HEK293 (cell line): ENCODE measurements at regions not wholly inside any gene's neighbourhood (a gene's known extent, or its start where the extent isn't known, plus 50 kb on each side); places are given as distances from the start of the nearest gene placed in this dataset.

Experiments used
- CTCF ChIA-PET: fragments of 350-600 bp; formaldehyde crosslinking; extraction: SDS; loops from one replicate; lab custom pipeline; 2021; ENCODE audit warnings: antibody characterized with exemption; lab: Yijun Ruan, JAX
- POLR2A ChIA-PET: fragments of 300-600 bp; formaldehyde crosslinking; extraction: SDS; loops from one replicate; lab custom pipeline; 2020; ENCODE audit warnings: antibody characterized with exemption, inconsistent platforms; lab: Yijun Ruan, JAX
- H3K27ac ChIP-seq: fragments of 200-500 bp; sonication (Bioruptor generic); 2 replicates; pipeline ENCODE4 v1.5.1; 2014; ENCODE audit warnings: low read depth, low read length, control low read depth, inconsistent platforms; ENCODE audit errors: extremely low read depth
- H3K36me3 ChIP-seq, 2 experiments: fragments of 200-500 bp in 1 of 2; sonication (Bioruptor generic) in 1 of 2; 1 replicate in 1 of 2; 2 replicates in 1 of 2; pipeline ENCODE4 v1.5.1; 2014 to 2017; ENCODE audit warnings: inconsistent platforms in 2 of 2, low read length in 2 of 2; ENCODE audit not compliant: control insufficient read depth in 2 of 2, insufficient read depth in 1 of 2
- H3K4me1 ChIP-seq: fragments of 200-500 bp; sonication (Bioruptor generic); 2 replicates; pipeline ENCODE4 v1.5.1; 2014; ENCODE audit warnings: mild to moderate bottlenecking, low read length, inconsistent platforms; ENCODE audit not compliant: control insufficient read depth, insufficient read depth
- H3K4me3 ChIP-seq: 2 replicates; pipeline ENCODE4 v1.5.1; 2011; ENCODE audit warnings: low read depth, mild to moderate bottlenecking, control low read depth, low read length, moderate library complexity
- H3K9me3 ChIP-seq: fragments of 200-500 bp; sonication (Bioruptor generic); 2 replicates; pipeline ENCODE4 v1.5.1; 2014; ENCODE audit warnings: low read depth, low read length, inconsistent platforms; ENCODE audit not compliant: control insufficient read depth, insufficient read depth
- BCL6B ChIP-seq: fragments of 450-650 bp; formaldehyde crosslinking; IDR thresholded peaks from 2 replicates; pipeline ENCODE4 v1.5.1; 2017; ENCODE audit warnings: missing biosample characterization, missing genetic modification characterization
- EGR2 ChIP-seq: fragments of 450-650 bp; formaldehyde crosslinking; IDR thresholded peaks from 2 replicates; pipeline ENCODE4 v1.5.1; 2016; ENCODE audit warnings: low read depth, missing biosample characterization, missing genetic modification characterization
- HOXA7 ChIP-seq: sonication (generic); formaldehyde crosslinking; IDR thresholded peaks from 2 replicates; pipeline ENCODE4 v1.8.1; 2022; ENCODE audit warnings: missing genetic modification reagents, borderline replicate concordance
- KLF8 ChIP-seq: fragments of 450-650 bp; formaldehyde crosslinking; IDR thresholded peaks from 2 replicates; pipeline ENCODE4 v1.5.1; 2016; ENCODE audit warnings: missing biosample characterization, missing genetic modification characterization
- SALL2 ChIP-seq: fragments of 450-650 bp; formaldehyde crosslinking; IDR thresholded peaks from 2 replicates; pipeline ENCODE4 v1.5.0; 2017; ENCODE audit warnings: missing biosample characterization, mild to moderate bottlenecking, missing genetic modification characterization, borderline replicate concordance
- SP2 ChIP-seq: fragments of 450-650 bp; formaldehyde crosslinking; IDR thresholded peaks from 2 replicates; pipeline ENCODE4 v1.5.1; 2016; ENCODE audit warnings: missing biosample characterization, missing genetic modification characterization
- ZBTB20 ChIP-seq: fragments of 450-650 bp; formaldehyde crosslinking; IDR thresholded peaks from 2 replicates; pipeline ENCODE4 v1.5.1; 2016; ENCODE audit warnings: missing biosample characterization, missing genetic modification characterization
- ZBTB21 ChIP-seq: fragments of 450-650 bp; formaldehyde crosslinking; IDR thresholded peaks from 2 replicates; pipeline ENCODE4 v1.5.1; 2017; ENCODE audit warnings: missing biosample characterization, missing genetic modification characterization
- ZFP41 ChIP-seq: fragments of 450-650 bp; formaldehyde crosslinking; IDR thresholded peaks from 2 replicates; pipeline ENCODE4 v1.5.1; 2016; ENCODE audit warnings: missing biosample characterization, missing genetic modification characterization, borderline replicate concordance
- ZIC2 ChIP-seq: fragments of 450-650 bp; formaldehyde crosslinking; IDR thresholded peaks from 2 replicates; pipeline ENCODE4 v1.5.1; 2016; ENCODE audit warnings: missing biosample characterization, missing genetic modification characterization
- ZNF19 ChIP-seq: fragments of 450-650 bp; formaldehyde crosslinking; IDR thresholded peaks from 2 replicates; pipeline ENCODE4; 2016; ENCODE audit warnings: missing biosample characterization, missing genetic modification characterization, low read depth
- ZNF2 ChIP-seq: fragments of 450-650 bp; formaldehyde crosslinking; IDR thresholded peaks from 2 replicates; pipeline ENCODE4 v1.5.1; 2016; ENCODE audit warnings: missing biosample characterization, missing genetic modification characterization
- ZNF24 ChIP-seq: fragments of 450-650 bp; formaldehyde crosslinking; IDR thresholded peaks from 2 replicates; pipeline ENCODE4 v1.5.1; 2016; ENCODE audit warnings: missing biosample characterization, missing genetic modification characterization
- ZNF248 ChIP-seq: fragments of 450-650 bp; formaldehyde crosslinking; IDR thresholded peaks from 2 replicates; pipeline ENCODE4 v1.5.1; 2017; ENCODE audit warnings: missing biosample characterization, missing genetic modification characterization
- ZNF37A ChIP-seq: fragments of 450-650 bp; IDR thresholded peaks from 2 replicates; pipeline ENCODE4 v1.5.1; 2018; ENCODE audit warnings: missing biosample characterization, missing genetic modification characterization
- ZNF398 ChIP-seq: fragments of 450-650 bp; formaldehyde crosslinking; IDR thresholded peaks from 2 replicates; pipeline ENCODE4 v1.5.1; 2017; ENCODE audit warnings: missing biosample characterization, missing genetic modification characterization
- ZNF449 ChIP-seq: fragments of 450-650 bp; formaldehyde crosslinking; IDR thresholded peaks from 2 replicates; pipeline ENCODE4 v1.5.1; 2017; ENCODE audit warnings: missing biosample characterization, mild to moderate bottlenecking, missing genetic modification characterization, moderate library complexity
- ZNF501 ChIP-seq: fragments of 450-650 bp; formaldehyde crosslinking; IDR thresholded peaks from 2 replicates; pipeline ENCODE4 v1.5.1; 2016; ENCODE audit warnings: missing biosample characterization, missing genetic modification characterization
- ZNF514 ChIP-seq: fragments of 450-650 bp; formaldehyde crosslinking; IDR thresholded peaks from 2 replicates; pipeline ENCODE4 v1.5.1; 2016; ENCODE audit warnings: missing biosample characterization, missing genetic modification characterization
- ZNF623 ChIP-seq: fragments of 450-650 bp; formaldehyde crosslinking; IDR thresholded peaks from 2 replicates; pipeline ENCODE4 v1.5.1; 2016; ENCODE audit warnings: missing biosample characterization, missing genetic modification characterization
- ZNF837 ChIP-seq: fragments of 450-650 bp; formaldehyde crosslinking; IDR thresholded peaks from 2 replicates; pipeline ENCODE4 v1.5.1; 2016; ENCODE audit warnings: missing biosample characterization, missing genetic modification characterization
- ZSCAN16 ChIP-seq: fragments of 450-650 bp; formaldehyde crosslinking; IDR thresholded peaks from 2 replicates; pipeline ENCODE4 v1.5.1; 2016; ENCODE audit warnings: missing biosample characterization, missing genetic modification characterization
- TF ChIP-seq, protein P1 (sequence below): fragments of 450-650 bp; formaldehyde crosslinking; IDR thresholded peaks from 2 replicates; pipeline ENCODE4 v1.5.1; 2016; ENCODE audit warnings: missing biosample characterization, missing genetic modification characterization

DNA sequence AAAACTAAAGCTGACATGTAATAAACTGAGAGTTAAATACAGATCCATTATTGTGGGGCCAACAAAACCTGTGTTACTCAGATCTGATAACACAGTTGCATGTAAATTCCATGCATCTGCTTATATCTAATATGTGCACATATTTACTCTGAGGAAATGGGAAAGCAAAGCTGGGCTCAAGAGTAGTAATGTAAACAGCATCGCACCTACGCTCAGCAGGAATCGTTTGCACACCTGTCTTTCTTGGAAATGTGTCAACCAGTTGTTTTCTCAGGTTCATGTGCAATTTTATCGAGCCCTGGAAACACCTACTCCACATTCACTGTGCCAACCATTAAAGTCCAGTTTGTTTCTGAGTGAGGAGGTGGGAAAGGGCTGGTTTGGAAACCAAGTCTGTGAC, 80.3 kb upstream of the CNKSR3 start (continued):
- TF ChIP-seq BCL6B (no peak), KLF8 (tag by site-specific recombination) (no peak), ZNF514 (no peak), ZNF19 (tag by site-specific recombination) (no peak), ZNF398 (no peak), ZNF2 (tag by site-specific recombination) (no peak), ZNF501 (tag by site-specific recombination) (no peak)

DNA sequence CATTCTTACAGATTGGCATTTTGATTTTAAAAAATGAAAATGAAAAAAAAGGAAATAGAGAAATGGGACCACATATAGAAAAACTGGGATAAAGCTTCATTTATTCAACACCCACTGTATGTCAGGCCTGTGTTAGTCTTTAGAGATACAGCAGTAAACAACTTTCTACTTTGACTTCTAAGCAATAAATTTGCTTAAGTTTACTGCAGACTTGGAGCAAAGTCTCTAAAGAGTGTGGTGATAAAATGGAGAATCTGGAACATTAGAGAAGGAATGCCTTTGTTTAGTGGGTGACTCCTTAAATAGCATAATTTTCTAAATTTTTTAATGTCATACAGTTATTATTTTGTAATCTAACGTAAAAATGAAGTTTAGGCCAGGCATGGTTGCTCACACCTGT, 80.7 kb upstream of the CNKSR3 start:
- no peak for TF ChIP-seq ZNF514
- Histone ChIP-seq H3K4me3 (no peak overlapping the region), H3K36me3 (no peaks in the 10 kb centered on the region), H3K9me3 (no peaks in the 10 kb centered on the region), H3K4me1 (0 out of 2 replicates have a peak, but pooled peaks cover 3% of the 10 kb centered on the region), H3K27ac (no peak overlapping the region)
- ChIA-PET POLR2A (no interaction called here), CTCF (interaction anchor here (0.7 to 2.5 kb wide), 2 partner anchors 9 to 172 kb away, joined by 3 to 5 read pairs; no protein-coding TSS in a partner anchor)

- Histone ChIP-seq H3K9me3 (no peaks in the 10 kb centered on the region), H3K4me3 (no peak overlapping the region), H3K4me1 (0 out of 2 replicates have a peak, but pooled peaks cover 3% of the 10 kb centered on the region), H3K36me3 (no peaks in the 10 kb centered on the region), H3K27ac (no peak overlapping the region)
- ChIA-PET POLR2A (no interaction called here), CTCF (interaction anchor here (0.5 to 2.5 kb wide), 3 partner anchors 8 to 66 kb away, joined by 3 to 5 read pairs (median 3); no protein-coding TSS in a partner anchor)
- no peak for TF ChIP-seq ZNF449 (tag by site-specific recombination)
- no peak for TF ChIP-seq ZSCAN16 (tag by site-specific recombination)
- no peak for TF ChIP-seq ZNF514
- no peak for TF ChIP-seq ZNF248 (tag by site-specific recombination)
- TF ChIP-seq ZNF24 (tag by site-specific recombination) = no peak
- TF ChIP-seq ZBTB20 (tag by site-specific recombination) = no peak
Observed at GRCh38 chr6:154592199-154592860, 81.8 kb upstream of the CNKSR3 start.

GRCh38 chr6:154593122-154593521, 82.6 kb upstream of the CNKSR3 start:
- ChIA-PET POLR2A (no interaction called here), CTCF (interaction anchor here (0.5 to 0.6 kb wide), 2 partner anchors 65 to 752 kb away, joined by 3 read pairs; no protein-coding TSS in a partner anchor)
- 0 out of 2 replicates have a peak, but pooled peaks cover 3% of the 10 kb centered on the region for H3K4me1 ChIP-seq
- TF ChIP-seq ZBTB21 (tag by site-specific recombination) = no peak
- TF ChIP-seq ZNF248 (tag by site-specific recombination) = no peak
- TF ChIP-seq ZNF2 (tag by site-specific recombination) = no peak
- no peak for TF ChIP-seq ZFP41 (tag by site-specific recombination)
- no peak for TF ChIP-seq SALL2 (tag by site-specific recombination)
- TF ChIP-seq, protein P1, sequence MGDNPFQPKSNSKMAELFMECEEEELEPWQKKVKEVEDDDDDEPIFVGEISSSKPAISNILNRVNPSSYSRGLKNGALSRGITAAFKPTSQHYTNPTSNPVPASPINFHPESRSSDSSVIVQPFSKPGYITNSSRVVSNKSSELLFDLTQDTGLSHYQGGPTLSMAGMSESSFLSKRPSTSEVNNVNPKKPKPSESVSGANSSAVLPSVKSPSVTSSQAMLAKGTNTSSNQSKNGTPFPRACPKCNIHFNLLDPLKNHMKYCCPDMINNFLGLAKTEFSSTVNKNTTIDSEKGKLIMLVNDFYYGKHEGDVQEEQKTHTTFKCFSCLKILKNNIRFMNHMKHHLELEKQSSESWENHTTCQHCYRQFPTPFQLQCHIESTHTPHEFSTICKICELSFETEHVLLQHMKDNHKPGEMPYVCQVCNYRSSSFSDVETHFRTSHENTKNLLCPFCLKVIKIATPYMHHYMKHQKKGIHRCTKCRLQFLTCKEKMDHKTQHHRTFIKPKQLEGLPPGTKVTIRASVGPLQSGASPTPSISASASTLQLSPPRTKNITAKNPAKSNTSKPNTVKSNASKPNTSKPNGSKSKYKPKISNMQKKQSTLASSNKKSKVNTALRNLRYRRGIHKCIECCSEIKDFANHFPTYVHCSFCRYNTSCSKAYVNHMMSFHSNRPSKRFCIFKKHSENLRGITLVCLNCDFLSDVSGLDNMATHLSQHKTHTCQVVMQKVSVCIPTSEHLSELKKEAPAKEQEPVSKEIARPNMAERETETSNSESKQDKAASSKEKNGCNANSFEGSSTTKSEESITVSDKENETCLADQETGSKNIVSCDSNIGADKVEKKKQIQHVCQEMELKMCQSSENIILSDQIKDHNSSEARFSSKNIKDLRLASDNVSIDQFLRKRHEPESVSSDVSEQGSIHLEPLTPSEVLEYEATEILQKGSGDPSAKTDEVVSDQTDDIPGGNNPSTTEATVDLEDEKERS (tag by site-specific recombination) = no peak
- no peak for TF ChIP-seq ZNF37A (tag by site-specific recombination)
- no peak for TF ChIP-seq ZNF837 (tag by site-specific recombination)
- peak; percentile 21; the same call in 1 of the 2 replicates for TF ChIP-seq SP2 (tag by site-specific recombination)
- no peak for TF ChIP-seq ZNF623 (tag by site-specific recombination)
- no peak for TF ChIP-seq ZIC2 (tag by site-specific recombination)
- TF ChIP-seq HOXA7 (CRISPR knock-in tag) = no peak
- no peak for TF ChIP-seq EGR2 (tag by site-specific recombination)

More at GRCh38 chr6:154593122-154593521, 82.6 kb upstream of the CNKSR3 start:
- H3K27ac ChIP-seq = no peak overlapping the region
- H3K36me3 ChIP-seq = no peaks in the 10 kb centered on the region
- no peak overlapping the region for H3K4me3 ChIP-seq
- H3K9me3 ChIP-seq = no peaks in the 10 kb centered on the region
